HEK293 (cell line): ENCODE measurements at regions not wholly inside any gene's neighbourhood (a gene's known extent, or its start where the extent isn't known, plus 50 kb on each side); places are given as distances from the start of the nearest gene placed in this dataset.
"Not testable (repeated sequence)": the region's sequence is repeated elsewhere in the genome, so short reads cannot be mapped to it uniquely, and the experiment has no call there.

Experiments
- YY1 ChIP-seq: fragments of 450-650 bp; formaldehyde crosslinking; IDR thresholded peaks from 2 replicates; pipeline ENCODE4 v1.5.1; 2018; ENCODE audit warnings: missing biosample characterization, missing genetic modification characterization
- TF ChIP-seq, protein P1 (sequence below): fragments of 450-650 bp; formaldehyde crosslinking; IDR thresholded peaks from 2 replicates; pipeline ENCODE4 v1.5.1; 2016; ENCODE audit warnings: missing biosample characterization, missing genetic modification characterization

DNA sequence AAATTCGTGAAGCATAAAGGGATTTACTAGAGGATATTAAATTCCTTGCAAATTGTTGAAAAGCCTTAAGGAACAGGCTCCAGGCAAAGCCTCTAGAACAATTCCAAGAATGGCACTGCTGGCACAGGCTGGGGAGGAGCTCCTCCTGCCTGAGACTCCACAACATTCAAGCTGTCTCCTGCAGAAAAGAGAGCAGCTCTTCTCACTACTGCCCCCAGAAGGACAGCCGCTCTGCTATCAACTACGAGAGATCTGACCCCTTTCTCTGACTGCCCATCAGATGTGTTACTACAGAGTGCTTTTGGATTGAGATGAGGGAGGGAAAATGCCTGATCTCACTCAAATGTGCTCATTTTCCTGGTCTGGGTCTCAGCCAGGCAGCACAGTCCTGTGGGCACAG lies 269.9 kb downstream of the RPIA start:
- TF ChIP-seq YY1: not testable (repeated sequence)
- TF ChIP-seq, protein P1, sequence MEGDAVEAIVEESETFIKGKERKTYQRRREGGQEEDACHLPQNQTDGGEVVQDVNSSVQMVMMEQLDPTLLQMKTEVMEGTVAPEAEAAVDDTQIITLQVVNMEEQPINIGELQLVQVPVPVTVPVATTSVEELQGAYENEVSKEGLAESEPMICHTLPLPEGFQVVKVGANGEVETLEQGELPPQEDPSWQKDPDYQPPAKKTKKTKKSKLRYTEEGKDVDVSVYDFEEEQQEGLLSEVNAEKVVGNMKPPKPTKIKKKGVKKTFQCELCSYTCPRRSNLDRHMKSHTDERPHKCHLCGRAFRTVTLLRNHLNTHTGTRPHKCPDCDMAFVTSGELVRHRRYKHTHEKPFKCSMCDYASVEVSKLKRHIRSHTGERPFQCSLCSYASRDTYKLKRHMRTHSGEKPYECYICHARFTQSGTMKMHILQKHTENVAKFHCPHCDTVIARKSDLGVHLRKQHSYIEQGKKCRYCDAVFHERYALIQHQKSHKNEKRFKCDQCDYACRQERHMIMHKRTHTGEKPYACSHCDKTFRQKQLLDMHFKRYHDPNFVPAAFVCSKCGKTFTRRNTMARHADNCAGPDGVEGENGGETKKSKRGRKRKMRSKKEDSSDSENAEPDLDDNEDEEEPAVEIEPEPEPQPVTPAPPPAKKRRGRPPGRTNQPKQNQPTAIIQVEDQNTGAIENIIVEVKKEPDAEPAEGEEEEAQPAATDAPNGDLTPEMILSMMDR (tag by site-specific recombination): not testable (repeated sequence)
